GM12874 (cell line): ENCODE measurements at regions not wholly inside any gene's neighbourhood (a gene's known extent, or its start where the extent isn't known, plus 50 kb on each side); places are given as distances from the start of the nearest gene placed in this dataset.

Experiments used
- TF ChIP-seq, protein P1 (sequence below): IDR thresholded peaks from 2 replicates; pipeline ENCODE4 v1.5.1; 2011; ENCODE audit warnings: low read depth, mild to moderate bottlenecking, control low read depth, low read length, moderate library complexity; ENCODE audit not compliant: insufficient read depth

DNA sequence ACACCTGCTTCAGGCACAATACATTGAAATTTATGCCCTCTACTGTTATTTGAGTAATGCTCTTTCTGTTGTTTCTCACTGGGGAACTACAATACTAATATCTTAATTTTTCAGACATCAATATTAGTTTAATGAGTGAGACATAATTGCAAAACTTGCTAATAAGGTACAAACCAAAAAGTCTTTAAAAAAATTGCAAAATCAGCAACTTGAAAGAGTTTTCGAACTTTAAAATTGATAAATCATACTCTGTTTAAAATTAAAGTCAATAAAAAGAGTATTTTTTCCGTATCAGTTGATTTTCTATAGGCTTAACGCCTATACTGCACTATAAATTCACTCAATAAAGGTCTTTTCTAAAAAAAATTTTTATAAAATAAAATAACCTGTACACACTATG is 1735.9 kb upstream of the SEL1L start:
- TF ChIP-seq, protein P1, sequence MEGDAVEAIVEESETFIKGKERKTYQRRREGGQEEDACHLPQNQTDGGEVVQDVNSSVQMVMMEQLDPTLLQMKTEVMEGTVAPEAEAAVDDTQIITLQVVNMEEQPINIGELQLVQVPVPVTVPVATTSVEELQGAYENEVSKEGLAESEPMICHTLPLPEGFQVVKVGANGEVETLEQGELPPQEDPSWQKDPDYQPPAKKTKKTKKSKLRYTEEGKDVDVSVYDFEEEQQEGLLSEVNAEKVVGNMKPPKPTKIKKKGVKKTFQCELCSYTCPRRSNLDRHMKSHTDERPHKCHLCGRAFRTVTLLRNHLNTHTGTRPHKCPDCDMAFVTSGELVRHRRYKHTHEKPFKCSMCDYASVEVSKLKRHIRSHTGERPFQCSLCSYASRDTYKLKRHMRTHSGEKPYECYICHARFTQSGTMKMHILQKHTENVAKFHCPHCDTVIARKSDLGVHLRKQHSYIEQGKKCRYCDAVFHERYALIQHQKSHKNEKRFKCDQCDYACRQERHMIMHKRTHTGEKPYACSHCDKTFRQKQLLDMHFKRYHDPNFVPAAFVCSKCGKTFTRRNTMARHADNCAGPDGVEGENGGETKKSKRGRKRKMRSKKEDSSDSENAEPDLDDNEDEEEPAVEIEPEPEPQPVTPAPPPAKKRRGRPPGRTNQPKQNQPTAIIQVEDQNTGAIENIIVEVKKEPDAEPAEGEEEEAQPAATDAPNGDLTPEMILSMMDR, result no peak

DNA sequence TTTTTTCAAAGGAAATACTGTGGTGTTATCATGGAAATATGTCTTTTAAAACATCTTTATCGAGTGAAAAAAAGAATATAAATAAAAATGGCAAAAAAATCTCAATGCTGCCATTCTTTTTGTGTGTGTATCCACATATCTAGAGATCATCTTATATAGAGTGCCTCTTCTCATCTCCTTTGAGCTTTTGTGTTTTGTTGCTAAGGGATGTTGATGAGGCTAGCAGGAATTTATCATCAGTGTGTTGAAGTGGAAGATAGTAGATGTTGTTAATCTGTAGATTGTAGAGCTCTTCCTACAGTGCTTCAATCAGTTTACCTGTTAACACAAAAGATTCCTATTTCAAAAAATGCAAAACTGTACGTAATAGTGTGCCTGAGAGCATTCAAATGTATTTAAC is 1738.0 kb upstream of the SEL1L start:
- TF ChIP-seq, protein P1, result no peak

DNA sequence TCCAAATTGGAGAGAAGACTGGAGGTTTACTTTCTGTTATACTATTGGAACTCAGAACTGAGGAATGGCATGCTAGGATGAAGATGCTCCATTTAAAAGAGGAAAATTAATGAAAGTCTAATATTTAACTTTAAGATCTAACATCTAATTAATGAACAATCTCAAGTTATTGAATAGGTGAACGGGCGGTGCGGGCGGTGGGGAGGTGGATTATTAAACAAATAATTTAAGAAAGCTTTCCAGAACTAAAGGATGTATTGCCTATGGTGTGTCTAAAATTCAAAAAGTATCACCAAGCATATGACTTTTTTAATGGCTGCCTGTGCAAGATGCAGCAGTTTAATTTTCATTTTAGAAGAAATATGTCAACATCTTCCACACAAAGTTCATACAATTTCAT is 1747.1 kb upstream of the SEL1L start:
- TF ChIP-seq, protein P1, result no peak

DNA sequence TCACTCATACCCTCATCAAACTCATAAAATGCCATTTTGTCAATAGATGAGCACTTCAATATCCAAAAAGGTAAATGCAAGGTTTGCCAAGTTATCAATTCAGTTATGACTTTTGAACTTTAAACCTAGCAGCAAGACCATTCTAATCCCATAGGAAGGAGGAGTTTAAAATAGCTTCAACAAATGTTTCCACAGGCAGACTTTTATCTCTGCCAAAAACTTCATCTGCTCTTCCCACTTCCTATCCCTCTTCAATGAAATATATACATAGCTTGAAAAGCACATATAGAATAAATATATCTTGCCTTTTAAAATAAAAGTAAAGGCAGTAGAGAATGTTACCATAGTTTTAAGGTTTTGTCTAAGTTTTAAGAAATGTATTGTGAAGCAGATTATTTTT is 1749.1 kb upstream of the SEL1L start:
- TF ChIP-seq, protein P1, result no peak

DNA sequence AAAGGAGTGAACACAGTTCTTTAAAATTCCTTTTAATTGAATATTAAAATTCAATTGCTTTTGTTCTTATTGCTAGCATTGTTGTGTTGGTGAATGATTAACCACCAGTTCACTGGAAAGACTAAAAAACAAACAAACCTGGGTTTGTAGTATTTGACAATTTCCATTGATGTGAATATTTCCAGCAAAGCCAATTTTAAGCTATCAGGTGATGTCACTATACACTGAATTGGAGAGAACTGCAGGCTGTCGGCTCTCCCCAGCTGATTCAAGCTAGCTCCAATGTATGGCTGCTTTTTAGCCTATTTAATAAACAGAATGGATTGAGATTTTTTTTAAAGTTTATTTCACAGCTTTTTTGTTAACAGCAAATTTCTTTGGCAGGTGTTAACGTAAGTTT is 1753.6 kb upstream of the SEL1L start:
- TF ChIP-seq, protein P1, result no peak

DNA sequence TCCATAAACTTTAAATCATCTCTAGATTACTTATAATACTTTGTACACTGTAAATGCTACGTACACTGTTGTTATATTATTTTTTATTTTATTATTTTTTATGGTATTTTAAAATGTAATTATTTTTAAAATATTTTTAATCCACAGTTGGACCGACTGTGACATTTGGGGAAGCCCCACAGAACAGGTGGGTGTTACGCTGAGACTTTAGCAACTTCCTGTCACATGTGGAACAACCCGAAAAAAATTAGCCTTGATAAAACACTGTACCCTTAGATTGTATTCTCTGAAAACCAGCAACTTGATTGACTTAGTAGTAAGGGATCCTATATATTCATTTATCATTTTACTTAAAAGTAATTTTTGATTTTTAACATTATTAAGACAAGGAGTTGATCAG is 1755.7 kb upstream of the SEL1L start:
- TF ChIP-seq, protein P1, result no peak

DNA sequence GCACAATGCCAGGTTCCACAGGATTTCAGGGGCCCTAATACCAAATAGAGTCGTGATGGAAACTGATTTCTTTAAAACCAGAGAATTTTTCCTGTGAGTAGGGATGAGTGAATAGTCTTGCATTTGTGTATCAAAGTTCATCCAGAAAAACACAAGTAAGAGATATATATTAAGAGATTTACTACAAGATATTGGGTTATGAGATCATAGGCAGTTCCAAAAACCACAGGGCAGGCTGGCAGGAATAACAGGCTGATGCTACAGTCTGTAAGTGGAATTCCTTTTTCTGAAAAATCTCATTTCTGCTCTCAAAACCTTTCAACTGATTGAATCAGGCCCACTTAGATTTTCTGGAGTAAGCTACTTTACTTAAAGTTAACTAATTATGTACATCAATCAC is 1756.2 kb upstream of the SEL1L start:
- TF ChIP-seq, protein P1, result no peak

DNA sequence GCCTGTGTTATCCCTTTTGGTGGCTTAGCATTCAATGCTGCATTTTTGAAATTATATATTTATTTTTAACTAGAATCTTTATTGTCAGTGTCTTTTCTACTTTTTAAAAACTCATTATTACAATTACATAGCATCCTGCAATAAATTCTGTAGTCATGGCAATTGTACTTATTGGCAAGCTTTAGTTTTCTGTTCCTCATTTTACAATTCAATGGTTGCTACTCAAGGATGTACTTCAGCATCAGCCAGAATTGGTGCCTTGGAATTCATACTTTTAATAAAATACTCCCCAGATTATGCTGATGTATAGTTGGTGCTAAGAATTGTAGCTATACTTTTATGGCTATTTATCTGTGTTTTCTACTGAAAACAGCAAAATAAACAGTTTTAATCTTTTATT is 1756.8 kb upstream of the SEL1L start:
- TF ChIP-seq, protein P1, result no peak
